Osteocyte (in vitro differentiated cells): ENCODE measurements at regions not wholly inside any gene's neighbourhood (a gene's known extent, or its start where the extent isn't known, plus 50 kb on each side); places are given as distances from the start of the nearest gene placed in this dataset.

Experiments
- DNase-seq: peaks from one replicate; pipeline ENCODE4 v3.0.0; 2021; ENCODE audit warnings: mixed read lengths; ENCODE audit not compliant: unreplicated experiment; ENCODE audit errors: extremely low spot score
- H3K27ac Mint-ChIP-seq: one replicate; pipeline ENCODE4 v1.8.0; 2021; ENCODE audit warnings: mild to moderate bottlenecking, mixed read lengths; ENCODE audit not compliant: unreplicated experiment
- H3K27me3 Mint-ChIP-seq: one replicate; pipeline ENCODE4 v1.8.0; 2021; ENCODE audit warnings: mixed read lengths; ENCODE audit not compliant: unreplicated experiment
- H3K36me3 Mint-ChIP-seq: one replicate; pipeline ENCODE4 v1.8.0; 2021; ENCODE audit warnings: mixed read lengths; ENCODE audit not compliant: unreplicated experiment
- H3K4me1 Mint-ChIP-seq: one replicate; pipeline ENCODE4 v1.8.0; 2021; ENCODE audit warnings: mixed read lengths; ENCODE audit not compliant: unreplicated experiment
- H3K4me3 Mint-ChIP-seq: one replicate; pipeline ENCODE4 v1.8.0; 2021; ENCODE audit warnings: mild to moderate bottlenecking, moderate library complexity, mixed read lengths; ENCODE audit not compliant: unreplicated experiment
- H3K9me3 Mint-ChIP-seq: one replicate; pipeline ENCODE4 v1.8.0; 2021; ENCODE audit warnings: mixed read lengths; ENCODE audit not compliant: unreplicated experiment
- TF ChIP-seq, protein P1 (sequence below): fragments of 200-600 bp; sonication (generic); IDR thresholded peaks from 2 replicates; pipeline ENCODE4 v1.5.0; 2021; ENCODE audit warnings: antibody characterized with exemption, mild to moderate bottlenecking, moderate library complexity

DNA sequence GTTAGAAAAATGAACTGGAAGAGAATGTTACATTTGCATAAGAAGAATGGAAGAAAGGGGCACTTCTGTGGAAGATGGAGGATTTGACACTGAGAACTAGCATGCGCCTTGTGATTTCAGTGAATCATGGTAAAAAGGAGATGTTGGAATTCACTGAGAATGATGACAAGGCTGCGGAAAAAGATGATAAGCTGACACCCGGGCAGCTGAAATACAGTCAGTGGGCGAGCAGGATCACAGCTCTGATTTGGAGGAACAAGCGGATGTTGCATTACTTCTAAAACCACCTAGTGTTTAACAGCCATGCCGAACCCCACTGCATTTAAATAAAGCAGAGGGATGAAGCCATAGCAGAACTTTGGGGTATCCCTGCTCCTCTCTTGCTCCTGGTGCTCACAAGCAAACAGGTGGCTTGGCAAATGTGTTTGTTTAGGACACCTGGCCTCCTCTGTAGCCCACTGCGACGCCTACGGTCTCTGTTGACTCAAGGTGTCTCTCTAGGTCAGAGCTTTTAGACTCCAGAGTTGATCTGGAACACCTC is 134.9 kb downstream of the NDUFA10 start:
- TF ChIP-seq, protein P1, sequence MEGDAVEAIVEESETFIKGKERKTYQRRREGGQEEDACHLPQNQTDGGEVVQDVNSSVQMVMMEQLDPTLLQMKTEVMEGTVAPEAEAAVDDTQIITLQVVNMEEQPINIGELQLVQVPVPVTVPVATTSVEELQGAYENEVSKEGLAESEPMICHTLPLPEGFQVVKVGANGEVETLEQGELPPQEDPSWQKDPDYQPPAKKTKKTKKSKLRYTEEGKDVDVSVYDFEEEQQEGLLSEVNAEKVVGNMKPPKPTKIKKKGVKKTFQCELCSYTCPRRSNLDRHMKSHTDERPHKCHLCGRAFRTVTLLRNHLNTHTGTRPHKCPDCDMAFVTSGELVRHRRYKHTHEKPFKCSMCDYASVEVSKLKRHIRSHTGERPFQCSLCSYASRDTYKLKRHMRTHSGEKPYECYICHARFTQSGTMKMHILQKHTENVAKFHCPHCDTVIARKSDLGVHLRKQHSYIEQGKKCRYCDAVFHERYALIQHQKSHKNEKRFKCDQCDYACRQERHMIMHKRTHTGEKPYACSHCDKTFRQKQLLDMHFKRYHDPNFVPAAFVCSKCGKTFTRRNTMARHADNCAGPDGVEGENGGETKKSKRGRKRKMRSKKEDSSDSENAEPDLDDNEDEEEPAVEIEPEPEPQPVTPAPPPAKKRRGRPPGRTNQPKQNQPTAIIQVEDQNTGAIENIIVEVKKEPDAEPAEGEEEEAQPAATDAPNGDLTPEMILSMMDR = no peak
- H3K9me3 Mint-ChIP-seq = peaks cover 15% of the 10 kb centered on the region
- peak; percentile 53 for DNase-seq
- no peaks in the 10 kb centered on the region for H3K36me3 Mint-ChIP-seq
- no peak overlapping the region for H3K4me3 Mint-ChIP-seq
- H3K4me1 Mint-ChIP-seq = no peaks in the 10 kb centered on the region
- peaks cover 13% of the 10 kb centered on the region for H3K27me3 Mint-ChIP-seq
- no peak overlapping the region for H3K27ac Mint-ChIP-seq

DNA sequence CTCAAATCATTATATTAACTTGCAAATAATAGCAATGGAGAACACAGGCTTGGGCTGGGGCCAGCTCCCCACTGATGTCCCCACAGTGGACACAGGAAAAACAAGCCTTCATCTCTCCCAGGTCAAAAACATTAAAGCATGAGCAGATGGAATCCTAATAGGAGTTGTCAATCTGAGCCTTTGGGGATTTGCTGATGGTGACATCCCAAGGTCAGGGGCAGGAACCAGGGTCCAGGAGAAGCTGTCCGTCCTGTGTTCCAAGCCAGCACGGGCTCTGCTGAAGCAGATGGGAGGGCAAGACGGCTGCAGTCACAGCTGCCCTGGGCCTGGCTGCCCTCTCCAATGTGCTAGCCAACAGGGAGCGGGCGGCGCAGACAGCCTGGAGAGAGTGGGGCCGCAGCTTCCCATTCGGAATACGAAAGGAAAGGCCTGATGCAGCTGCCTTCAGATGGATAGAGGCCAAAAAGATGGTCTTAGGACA is 135.5 kb downstream of the NDUFA10 start:
- no peaks in the 10 kb centered on the region for H3K36me3 Mint-ChIP-seq
- H3K4me3 Mint-ChIP-seq = no peak overlapping the region

DNA sequence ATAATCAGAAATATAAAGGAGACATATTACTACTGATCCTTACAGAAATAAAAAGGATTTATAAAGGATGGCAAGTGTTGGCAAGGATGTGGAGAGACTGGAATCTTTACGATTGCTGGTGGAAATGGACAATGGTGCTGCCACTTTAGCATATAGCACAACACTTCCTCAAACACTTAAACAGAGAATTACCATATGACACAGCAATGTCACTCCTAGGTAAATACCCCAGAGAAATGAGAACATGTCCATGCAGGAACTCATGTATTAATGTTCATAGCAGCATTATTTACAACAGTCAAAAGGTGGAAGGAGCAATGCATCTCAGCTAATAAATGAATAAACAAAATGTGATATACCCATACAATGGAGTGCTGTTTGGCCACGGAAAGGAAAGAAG is 137.5 kb downstream of the NDUFA10 start:
- no peaks in the 10 kb centered on the region for H3K4me1 Mint-ChIP-seq
- peaks cover 5% of the 10 kb centered on the region for H3K27me3 Mint-ChIP-seq
- H3K4me3 Mint-ChIP-seq = no peak overlapping the region
- no peak overlapping the region for H3K27ac Mint-ChIP-seq
- H3K9me3 Mint-ChIP-seq = peaks cover 27% of the 10 kb centered on the region
- H3K36me3 Mint-ChIP-seq = no peaks in the 10 kb centered on the region
- DNase-seq = no peak
- TF ChIP-seq, protein P1 = no peak

More for the DNA sequence above, 135.5 kb downstream of the NDUFA10 start:
- peak; percentile 81 for DNase-seq
- peaks cover 7% of the 10 kb centered on the region for H3K27me3 Mint-ChIP-seq
- H3K27ac Mint-ChIP-seq = no peak overlapping the region
- no peaks in the 10 kb centered on the region for H3K4me1 Mint-ChIP-seq
- TF ChIP-seq, protein P1 = no peak
- peaks cover 21% of the 10 kb centered on the region for H3K9me3 Mint-ChIP-seq

DNA sequence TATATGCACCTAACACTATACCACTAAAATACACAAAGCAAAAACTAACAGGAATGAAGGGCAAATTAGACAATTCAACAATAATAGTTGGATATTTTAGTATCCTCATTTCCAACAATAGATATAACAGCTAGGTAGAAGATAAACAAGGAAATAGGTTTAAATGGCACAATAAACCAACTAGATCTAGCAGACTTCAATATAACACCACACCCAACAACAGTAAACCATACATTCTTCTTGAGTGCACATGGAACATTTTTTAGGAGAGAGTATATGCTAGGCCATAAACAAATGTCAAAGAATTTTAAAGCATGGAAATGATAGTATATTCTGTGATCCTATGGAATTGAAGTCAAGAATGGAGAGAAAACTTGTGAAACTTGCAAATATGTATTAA is 138.4 kb downstream of the NDUFA10 start:
- TF ChIP-seq, protein P1 = no peak
- H3K9me3 Mint-ChIP-seq = peaks cover 27% of the 10 kb centered on the region
- H3K4me1 Mint-ChIP-seq = peaks cover 4% of the 10 kb centered on the region
- no peak for DNase-seq
- no peaks in the 10 kb centered on the region for H3K36me3 Mint-ChIP-seq
- H3K27me3 Mint-ChIP-seq = peaks cover 5% of the 10 kb centered on the region
- no peak overlapping the region for H3K27ac Mint-ChIP-seq
- H3K4me3 Mint-ChIP-seq = no peak overlapping the region

DNA sequence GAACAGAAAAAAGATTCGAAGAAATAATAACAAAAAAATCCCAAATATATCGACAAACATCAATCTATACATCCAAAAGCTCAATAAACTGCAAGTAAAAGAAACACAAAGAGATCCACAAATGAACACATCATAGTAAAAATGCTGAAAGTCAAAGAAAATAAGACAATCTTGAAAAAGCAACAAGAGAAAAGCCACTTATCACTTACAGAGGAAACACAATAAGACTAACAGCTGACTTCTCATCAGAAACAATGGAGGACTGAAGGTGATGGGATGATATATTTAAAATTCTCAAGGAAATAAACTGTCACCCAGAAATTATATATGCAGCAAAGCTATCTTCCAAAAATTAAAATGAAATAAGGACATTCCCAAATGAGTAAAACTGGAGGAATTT is 140.3 kb downstream of the NDUFA10 start:
- TF ChIP-seq, protein P1 = no peak
- Mint-ChIP-seq H3K4me3 (no peak overlapping the region), H3K4me1 (peaks cover 14% of the 10 kb centered on the region), H3K27me3 (peaks cover 5% of the 10 kb centered on the region), H3K9me3 (peaks cover 27% of the 10 kb centered on the region), H3K27ac (no peak overlapping the region), H3K36me3 (no peaks in the 10 kb centered on the region)
- no peak for DNase-seq
